ENCODE measurements at regions not wholly inside any gene's neighbourhood (a gene's known extent, or its start where the extent isn't known, plus 50 kb on each side); places are given as distances from the start of the nearest gene placed in this dataset.
"Not testable (repeated sequence)": the region's sequence is repeated elsewhere in the genome, so short reads cannot be mapped to it uniquely, and the experiment has no call there.

- DNase-seq: not testable (repeated sequence)
These were observed 63.8 kb downstream of the CLEC18A start for GRCh38 chr16:70014915-70015314.

DNA sequence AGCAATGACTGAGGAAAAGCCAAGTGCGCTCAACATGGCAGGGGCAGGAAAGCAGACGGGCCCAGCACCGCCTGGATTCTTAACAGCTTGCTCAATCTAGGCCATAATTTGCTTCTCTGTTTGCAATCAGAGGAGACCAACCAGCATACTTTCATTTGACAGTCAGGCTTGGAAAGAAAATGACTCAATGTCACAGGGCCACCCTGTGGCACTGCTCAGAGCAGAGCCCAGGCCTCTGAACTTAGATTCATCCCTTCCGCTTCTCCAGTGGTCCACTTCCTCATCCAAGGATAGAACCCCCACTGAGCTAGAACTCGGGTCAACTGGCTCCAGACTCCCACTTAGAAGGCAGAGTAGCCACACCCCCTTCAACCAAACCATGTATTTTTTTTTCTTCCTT is 65.6 kb downstream of the CLEC18A start:
- DNase-seq: not testable (repeated sequence)

DNA sequence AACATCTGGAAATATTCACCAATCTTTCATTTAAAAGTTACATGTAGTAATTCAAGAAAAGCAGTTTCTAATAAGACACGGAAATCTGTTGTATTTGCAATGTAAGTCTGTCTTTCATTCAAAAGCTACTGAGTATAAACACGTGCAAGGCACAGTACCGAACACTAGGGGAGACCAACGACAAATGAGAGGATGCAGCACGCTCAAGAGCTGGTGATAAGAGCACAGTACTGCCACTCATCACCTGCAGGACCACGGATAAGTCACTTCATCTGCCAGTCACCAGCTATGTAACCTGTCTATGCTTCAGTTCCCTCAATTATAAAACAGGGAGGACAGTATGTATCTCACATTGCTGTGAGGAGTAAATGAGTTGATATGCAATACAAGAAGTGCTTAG is 67.1 kb downstream of the CLEC18A start:
- DNase-seq: peak; percentile 35

DNA sequence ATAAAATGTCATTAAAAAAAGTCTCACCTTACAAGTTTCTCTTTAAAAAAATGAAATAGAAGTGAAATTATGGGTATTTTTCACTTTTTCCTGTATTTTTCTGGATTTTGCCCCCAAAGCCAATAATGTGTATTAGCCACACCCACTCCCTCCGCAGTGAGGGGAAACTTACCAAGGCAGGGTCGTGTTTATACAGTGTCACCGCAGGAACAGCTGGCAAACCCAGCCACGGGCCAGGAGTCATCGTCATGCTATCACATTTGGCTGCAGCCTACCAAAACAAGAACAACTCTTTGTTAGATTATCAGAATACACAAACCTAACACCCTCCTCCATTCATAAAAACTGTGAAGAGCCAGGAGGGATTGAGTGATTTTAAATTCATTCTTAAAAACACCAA is 72.1 kb downstream of the CLEC18A start:
- DNase-seq: not testable (repeated sequence)

DNA sequence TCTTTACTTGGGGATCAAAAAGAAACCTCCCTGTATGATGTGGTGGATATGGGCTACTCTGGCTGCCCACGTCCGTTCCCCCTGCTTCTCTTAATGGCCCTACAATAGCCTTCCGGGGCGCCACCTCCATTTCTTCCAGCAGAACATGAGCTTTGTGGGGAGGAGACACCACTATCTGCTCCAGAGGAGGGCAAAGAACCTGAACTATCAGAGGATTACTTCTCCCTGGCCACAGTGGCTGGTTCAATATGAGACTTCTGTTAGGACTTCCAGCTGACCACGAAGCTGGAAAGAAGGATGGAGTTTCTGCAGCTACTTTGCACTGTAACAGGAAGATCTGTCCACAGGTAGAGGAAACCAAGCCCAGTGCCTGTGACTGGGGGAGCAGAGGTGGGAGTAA is 72.8 kb downstream of the CLEC18A start:
- DNase-seq: not testable (repeated sequence)

DNA sequence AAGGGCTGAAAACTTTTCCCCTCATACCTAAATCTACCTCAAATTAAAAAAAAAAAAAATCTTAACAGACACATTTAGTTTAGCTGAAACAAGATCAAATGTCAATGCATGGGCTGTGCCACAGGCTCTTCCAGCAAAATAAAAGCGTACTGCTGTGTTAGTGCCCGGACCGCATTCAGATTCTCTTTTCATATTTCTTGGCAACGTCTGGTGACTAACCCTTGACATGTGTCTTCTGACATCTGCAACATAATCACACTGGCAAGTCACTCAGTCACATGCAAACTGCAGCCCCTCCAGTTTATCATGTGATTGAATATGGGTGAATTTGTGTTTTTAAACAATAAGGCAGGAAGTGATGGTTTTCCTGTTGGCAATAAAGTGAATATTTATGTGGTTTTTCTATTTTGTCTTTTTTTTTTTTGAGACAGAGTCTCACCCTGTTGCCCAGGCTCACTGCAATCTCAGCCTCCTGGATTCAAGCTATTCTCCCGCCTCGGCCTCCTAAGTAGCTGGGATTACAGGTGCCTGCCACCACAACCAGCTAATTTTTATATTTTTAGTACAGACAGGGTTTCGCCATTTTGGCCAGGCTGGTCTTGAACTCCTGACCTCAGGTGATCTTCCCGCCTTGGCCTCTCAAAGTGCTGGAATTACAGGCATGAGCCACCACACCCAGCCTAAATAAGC is 75.2 kb downstream of the CLEC18A start:
- peak; percentile 56 for DNase-seq

DNA sequence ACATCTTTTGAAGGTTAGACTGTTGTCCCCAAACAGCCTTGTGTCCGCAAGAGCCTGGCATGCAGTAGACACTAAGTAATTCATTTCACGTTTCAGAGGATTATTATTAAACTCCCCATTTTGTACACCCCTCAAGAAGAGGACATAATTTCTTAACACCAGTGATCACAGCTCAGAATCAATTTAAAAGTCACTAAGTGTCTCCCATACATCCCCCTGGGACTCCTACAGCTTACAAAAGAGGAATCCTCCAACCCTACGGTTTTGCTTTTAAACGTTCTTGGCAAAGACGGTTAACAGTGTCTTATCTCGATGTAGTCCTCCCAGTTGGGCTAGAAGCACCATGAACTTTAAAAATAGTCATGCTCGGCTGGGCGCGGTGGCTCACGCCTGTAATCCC is 81.2 kb upstream of the PDPR start:
- DNase-seq: not testable (repeated sequence)

GRCh38 chr16:70037913-70038312 is 76.2 kb upstream of the PDPR start:
- not testable (repeated sequence) for DNase-seq

DNA sequence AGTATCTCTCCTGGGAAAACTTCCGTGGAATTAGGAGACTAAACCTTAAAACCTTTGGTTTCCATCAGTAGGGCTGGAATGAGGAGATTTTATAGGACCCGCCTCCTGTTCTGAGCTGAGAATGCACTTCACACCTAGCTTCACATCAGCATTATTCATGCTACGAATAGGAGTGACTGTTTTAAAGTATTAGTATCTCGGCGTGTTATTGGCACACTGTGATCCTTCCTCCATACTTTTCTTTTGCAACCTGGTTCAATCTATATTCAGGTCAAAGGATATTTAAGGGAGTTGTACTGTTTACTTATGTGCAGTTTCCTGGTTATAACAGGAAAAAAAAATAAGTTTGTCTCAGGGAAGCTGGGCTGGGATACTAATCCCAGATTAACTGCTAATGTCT is 73.6 kb upstream of the PDPR start:
- DNase-seq: not testable (repeated sequence)

DNA sequence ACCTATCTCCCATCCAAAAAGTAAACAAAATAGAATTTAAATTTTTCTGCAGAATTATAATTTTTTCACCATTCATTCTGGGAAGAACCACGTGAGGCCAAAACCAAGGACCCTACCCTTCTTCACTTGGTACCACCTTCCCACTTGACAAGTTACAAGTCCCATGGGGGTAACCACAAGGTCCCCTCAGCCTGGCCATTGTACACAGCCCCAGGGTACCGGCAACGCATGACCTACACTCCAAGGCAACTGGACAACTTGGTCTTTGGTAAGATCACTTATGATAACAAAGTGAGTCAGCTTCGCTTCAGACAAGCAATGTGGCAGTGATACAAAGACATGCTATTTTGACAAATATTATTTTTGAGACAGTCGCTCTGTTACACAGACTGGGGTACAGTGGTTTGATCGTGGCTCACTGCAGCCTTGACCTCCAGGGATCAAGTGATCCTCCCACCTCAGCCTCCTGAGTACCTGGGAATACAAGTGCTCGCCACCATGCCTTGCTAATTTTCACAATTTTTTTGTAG is 70.5 kb upstream of the PDPR start:
- not testable (repeated sequence) for DNase-seq

GRCh38 chr16:70046560-70046959 is 67.6 kb upstream of the PDPR start:
- DNase-seq: not testable (repeated sequence)

GRCh38 chr16:70048083-70048482 is 66.0 kb upstream of the PDPR start:
- DNase-seq: not testable (repeated sequence)

GRCh38 chr16:70058056-70058455 is 56.1 kb upstream of the PDPR start:
- not testable (repeated sequence) for DNase-seq

DNA sequence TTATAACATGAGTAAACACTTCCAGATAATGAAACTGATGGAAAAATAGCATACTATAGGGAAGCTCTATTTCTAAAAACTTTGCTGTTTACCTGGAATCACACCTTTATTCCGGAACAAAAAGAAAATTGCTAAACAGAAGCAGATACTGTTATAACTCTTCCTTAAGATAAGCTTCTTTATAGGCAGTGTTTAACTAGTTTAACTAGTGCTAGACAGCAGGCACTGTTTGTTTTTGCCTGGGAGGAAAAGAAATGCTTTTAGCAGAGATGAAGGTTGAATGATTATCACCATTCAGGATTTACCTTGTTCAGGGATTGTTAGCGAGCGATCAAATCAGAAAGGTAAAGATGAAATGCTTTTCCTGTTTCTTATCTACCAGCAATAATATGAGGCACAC is 54.7 kb upstream of the PDPR start:
- not testable (repeated sequence) for DNase-seq

- DNase-seq: not testable (repeated sequence)
These were observed 53.6 kb upstream of the PDPR start for GRCh38 chr16:70060521-70061027.

- DNase-seq: not testable (repeated sequence)
These were observed 52.4 kb upstream of the PDPR start for GRCh38 chr16:70061671-70062218.

- DNase-seq: not testable (repeated sequence)
These were observed 51.2 kb upstream of the PDPR start for GRCh38 chr16:70062947-70063346.
